CD14-positive monocyte (primary cell): ENCODE measurements at regions not wholly inside any gene's neighbourhood (a gene's known extent, or its start where the extent isn't known, plus 50 kb on each side); places are given as distances from the start of the nearest gene placed in this dataset.

Experiments
- DNase-seq, 3 donors: peaks; one replicate each; pipeline ENCODE4 v3.0.0-alpha.2; 2011 to 2022
- H2AFZ ChIP-seq: 2 replicates; pipeline ENCODE4 v1.6.0; 2012; ENCODE audit warnings: mild to moderate bottlenecking, low read depth, low read length, inconsistent platforms; ENCODE audit not compliant: insufficient read depth, poor library complexity, severe bottlenecking
- H3K27ac ChIP-seq, 2 donors: 1 replicate in 1 of 2; 2 replicates in 1 of 2; pipeline ENCODE4 v1.5.1; 2012 to 2013; ENCODE audit warnings: low read length in 2 of 2, control low read depth in 1 of 2, inconsistent platforms in 1 of 2, low read depth in 1 of 2, mild to moderate bottlenecking in 1 of 2
- H3K27me3 ChIP-seq, 2 donors: one replicate each; pipeline versions ENCODE4 v1.6.0 to v1.6.1; 2011 to 2013; ENCODE audit warnings: low read length in 2 of 2; ENCODE audit not compliant: control insufficient read depth in 2 of 2, insufficient read depth in 2 of 2
- H3K36me3 ChIP-seq, 2 donors: replicated peaks in 1 of 2; 1 replicate in 1 of 2; 2 replicates in 1 of 2; pipeline versions ENCODE4 v1.5.1 to v1.6.1; 2012 to 2013; ENCODE audit warnings: low read length in 2 of 2, control low read depth in 1 of 2, inconsistent platforms in 1 of 2, mild to moderate bottlenecking in 1 of 2; ENCODE audit not compliant: insufficient read depth in 2 of 2, control insufficient read depth in 1 of 2
- H3K4me1 ChIP-seq, 2 donors: 1 replicate in 1 of 2; 2 replicates in 1 of 2; pipeline versions ENCODE4 v1.5.1 to v1.6.1; 2012 to 2013; ENCODE audit warnings: low read length in 2 of 2, control low read depth in 1 of 2, inconsistent platforms in 1 of 2, mild to moderate bottlenecking in 1 of 2, moderate library complexity in 1 of 2; ENCODE audit not compliant: insufficient read depth in 2 of 2, control insufficient read depth in 1 of 2
- H3K4me2 ChIP-seq: replicated peaks from 2 replicates; pipeline ENCODE3; 2012; ENCODE audit warnings: low read length, moderate library complexity, mild to moderate bottlenecking; ENCODE audit not compliant: poor library complexity, severe bottlenecking; ENCODE audit errors: extremely low read depth
- H3K4me3 ChIP-seq, 3 experiments: fragments of 200-600 bp in 1 of 3; sonication (generic) in 1 of 3; replicated peaks in 1 of 3; 1 replicate in 2 of 3; 2 replicates in 1 of 3; pipeline ENCODE4 v1.5.1; 2011 to 2013; ENCODE audit warnings: low read length in 3 of 3, mild to moderate bottlenecking in 3 of 3, control low read depth in 2 of 3, low read depth in 2 of 3, inconsistent platforms in 1 of 3, moderate library complexity in 1 of 3
- H3K79me2 ChIP-seq: 2 replicates; pipeline ENCODE4 v1.6.0; 2012; ENCODE audit warnings: mild to moderate bottlenecking, control low read depth, inconsistent platforms, low read length, moderate library complexity; ENCODE audit not compliant: insufficient read depth
- H3K9ac ChIP-seq: 2 replicates; pipeline ENCODE4 v1.6.0; 2017; ENCODE audit warnings: low read length, mild to moderate bottlenecking; ENCODE audit not compliant: insufficient read depth, poor library complexity, severe bottlenecking
- H3K9me3 ChIP-seq, 2 donors: replicated peaks in 1 of 2; 1 replicate in 1 of 2; 2 replicates in 1 of 2; pipeline versions ENCODE4 v1.5.1 to v1.6.1; 2012 to 2013; ENCODE audit warnings: low read length in 2 of 2, control low read depth in 1 of 2; ENCODE audit not compliant: control insufficient read depth in 1 of 2, insufficient read depth in 1 of 2
- H4K20me1 ChIP-seq: 2 replicates; pipeline ENCODE4 v1.6.0; 2012; ENCODE audit warnings: mild to moderate bottlenecking, low read length, control low read depth, moderate library complexity; ENCODE audit not compliant: insufficient read depth
- H3K27ac Mint-ChIP-seq, 7 donors: one replicate each; pipeline ENCODE4 v1.8.0; 2020; ENCODE audit warnings: mild to moderate bottlenecking in 7 of 7, mixed read lengths in 7 of 7, moderate library complexity in 6 of 7, inconsistent platforms in 2 of 7
- H3K27me3 Mint-ChIP-seq, 3 donors: one replicate each; pipeline ENCODE4 v1.8.0; 2021 to 2022; ENCODE audit warnings: low read depth in 3 of 3, mild to moderate bottlenecking in 3 of 3, mixed read lengths in 3 of 3, moderate library complexity in 3 of 3, inconsistent platforms in 1 of 3
- H3K36me3 Mint-ChIP-seq, 2 donors: one replicate each; pipeline ENCODE4 v1.8.0; 2020; ENCODE audit warnings: mixed read lengths in 2 of 2, inconsistent platforms in 1 of 2, mild to moderate bottlenecking in 1 of 2
- H3K4me1 Mint-ChIP-seq: one replicate; pipeline ENCODE4 v1.8.0; 2020; ENCODE audit warnings: mild to moderate bottlenecking, mixed read lengths
- H3K4me3 Mint-ChIP-seq, 2 donors: one replicate each; pipeline ENCODE4 v1.8.0; 2020; ENCODE audit warnings: mild to moderate bottlenecking in 2 of 2, mixed read lengths in 2 of 2, moderate library complexity in 1 of 2
- H3K9me3 Mint-ChIP-seq, 7 donors: one replicate each; pipeline ENCODE4 v1.8.0; 2020 to 2022; ENCODE audit warnings: mixed read lengths in 7 of 7, mild to moderate bottlenecking in 6 of 7, moderate library complexity in 6 of 7, inconsistent platforms in 2 of 7
- CTCF ChIP-seq: fragments of 200-600 bp; IDR thresholded peaks from one replicate; pipeline ENCODE4 v1.8.0; 2022; ENCODE audit warnings: antibody characterized with exemption, mild to moderate bottlenecking
- WGBS: methylation state at CpG from one replicate; pipeline ENCODE4 v1.1.5; 2013; ENCODE audit warnings: missing lambda C conversion rate; ENCODE audit not compliant: insufficient coverage; 5-methylcytosine and 5-hydroxymethylcytosine counted together
- intact Hi-C, 2 donors: fragments of 100-400 bp; cut with micrococcal nuclease; formaldehyde crosslinking; loops; one replicate each; pipeline versions ENCODE4 v1.15.0 to v1.15.1; 2023

GRCh38 chr11:127588431-127588830 lies 587.9 kb upstream of the KIRREL3 start:
- WGBS, result 94% methylated on average over 3 of the region's 5 CpGs
- DNase-seq, result no peak
- Histone ChIP-seq H3K4me1 (no peaks in the 10 kb centered on the region), H3K36me3 (no peaks in the 10 kb centered on the region), H3K27me3 (no peaks in the 10 kb centered on the region), H3K4me3 (no peak overlapping the region), H3K27ac (no peak overlapping the region), H4K20me1 (no peaks in the 10 kb centered on the region), H3K4me2 (no peak overlapping the region), H3K79me2 (no peaks in the 10 kb centered on the region), H2AFZ (no peak overlapping the region), H3K9me3 (peaks cover 0 to 4% of the 10 kb centered on the region in 2 donors), H3K9ac (no peak overlapping the region)
- H3K27ac Mint-ChIP-seq, result no peak overlapping the region
- peaks cover 0 to 1% (median 0%) of the 10 kb centered on the region in 3 donors for H3K27me3 Mint-ChIP-seq
- TF ChIP-seq CTCF, result no peak
- peaks cover 0 to 5% (median 0%) of the 10 kb centered on the region in 7 donors for H3K9me3 Mint-ChIP-seq
- intact Hi-C loops, result no loop called here
- H3K36me3 Mint-ChIP-seq, result no peaks in the 10 kb centered on the region
- H3K4me3 Mint-ChIP-seq, result no peak overlapping the region
- no peaks in the 10 kb centered on the region for H3K4me1 Mint-ChIP-seq

GRCh38 chr11:127587511-127587910 lies 586.9 kb upstream of the KIRREL3 start:
- intact Hi-C loops, result no loop called here
- Histone ChIP-seq H3K27ac (no peak overlapping the region), H3K4me3 (no peak overlapping the region), H3K27me3 (no peaks in the 10 kb centered on the region), H3K4me2 (no peak overlapping the region), H3K9me3 (peaks cover 0 to 4% of the 10 kb centered on the region in 2 donors), H2AFZ (no peak overlapping the region), H3K4me1 (no peaks in the 10 kb centered on the region), H3K9ac (no peak overlapping the region), H4K20me1 (no peaks in the 10 kb centered on the region), H3K79me2 (no peaks in the 10 kb centered on the region), H3K36me3 (no peaks in the 10 kb centered on the region)
- WGBS, result 100% methylated on average over 2 of the region's 2 CpGs
- Mint-ChIP-seq H3K27ac (no peak overlapping the region), H3K4me3 (no peak overlapping the region), H3K27me3 (peaks cover 0 to 1% (median 0%) of the 10 kb centered on the region in 3 donors), H3K4me1 (no peaks in the 10 kb centered on the region), H3K9me3 (peaks cover 0 to 4% (median 1%) of the 10 kb centered on the region in 7 donors), H3K36me3 (no peaks in the 10 kb centered on the region)
- no peak for DNase-seq
- TF ChIP-seq CTCF, result no peak
